ENCODE measurements at regions not wholly inside any gene's neighbourhood (a gene's known extent, or its start where the extent isn't known, plus 50 kb on each side); places are given as distances from the start of the nearest gene placed in this dataset.

DNA sequence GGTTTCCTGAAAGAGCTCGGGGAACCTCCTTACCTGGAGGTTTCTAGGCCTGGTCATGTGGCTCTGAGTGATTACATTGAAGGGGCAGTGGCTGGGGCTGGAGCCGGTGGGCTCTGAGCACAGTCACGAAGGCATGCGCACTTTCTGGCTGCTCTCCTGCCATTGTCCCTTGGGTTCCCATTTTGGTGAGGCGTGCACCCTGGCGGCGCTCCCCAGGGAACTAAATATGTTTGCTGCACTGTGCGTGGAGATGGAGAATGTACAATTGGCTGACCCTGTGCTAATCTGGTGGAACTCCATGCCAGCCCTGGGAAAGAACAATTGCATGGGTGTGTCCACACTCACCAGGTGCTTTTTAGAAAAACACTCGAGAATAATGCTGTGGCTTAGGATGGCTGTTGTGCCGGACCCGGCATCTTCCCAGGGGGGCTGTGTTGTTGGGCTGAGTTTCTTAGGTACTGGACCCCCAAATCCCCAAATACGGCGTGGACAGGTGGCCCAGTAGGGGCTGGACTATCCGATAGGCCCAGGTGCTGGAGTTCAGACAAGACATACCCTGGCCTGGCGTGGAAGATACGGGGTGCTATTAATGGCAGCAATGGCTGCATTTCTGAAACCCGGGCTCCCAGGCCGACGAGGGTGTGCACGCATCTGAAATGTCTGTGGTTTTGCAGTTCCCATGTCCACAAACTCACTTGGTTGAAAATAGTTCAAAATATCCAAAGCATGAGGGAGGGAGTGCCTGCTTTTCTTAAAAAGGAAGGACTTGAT lies 230.5 kb downstream of the SEC14L1 start:
- no peak for TF ChIP-seq POLR2A (IDR thresholded peaks at IDR 0.05; ENCODE audit: low read depth, low read length)
- FAIRE-seq (no peak), DNase-seq (ENCODE audit: insufficient read length, low spot score) (no peak)

DNA sequence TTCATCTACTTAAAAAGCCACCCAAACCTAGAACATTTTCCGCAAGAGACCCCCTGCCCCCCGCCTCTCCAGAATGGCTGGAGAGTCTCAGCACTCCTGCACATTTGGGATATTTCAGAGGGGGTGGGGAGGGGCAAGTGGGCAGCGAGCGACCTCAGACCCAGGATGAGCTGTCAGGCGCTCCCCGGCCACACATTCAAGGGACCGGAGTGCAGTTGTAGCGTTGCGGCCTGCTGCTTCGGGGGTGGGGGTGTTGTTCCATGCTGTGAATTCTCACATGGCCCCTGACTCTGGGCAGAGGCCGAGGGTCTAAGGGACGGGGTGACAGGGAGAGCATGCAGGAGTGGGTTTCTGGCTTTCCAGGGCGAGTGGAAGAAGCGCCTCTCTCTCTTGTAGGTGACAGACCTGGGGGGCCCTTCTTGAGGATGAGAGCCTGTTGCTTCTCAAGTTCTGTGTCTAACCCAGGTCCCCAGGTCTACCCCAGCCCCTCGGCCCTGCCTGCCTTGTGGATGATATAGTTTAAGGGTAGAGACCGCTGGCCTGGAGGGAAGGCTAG lies 231.2 kb downstream of the SEC14L1 start:
- TF ChIP-seq POLR2A (IDR thresholded peaks at IDR 0.05; ENCODE audit: low read depth, low read length): no peak
- FAIRE-seq (no peak), DNase-seq (ENCODE audit: insufficient read length, low spot score) (no peak)

DNA sequence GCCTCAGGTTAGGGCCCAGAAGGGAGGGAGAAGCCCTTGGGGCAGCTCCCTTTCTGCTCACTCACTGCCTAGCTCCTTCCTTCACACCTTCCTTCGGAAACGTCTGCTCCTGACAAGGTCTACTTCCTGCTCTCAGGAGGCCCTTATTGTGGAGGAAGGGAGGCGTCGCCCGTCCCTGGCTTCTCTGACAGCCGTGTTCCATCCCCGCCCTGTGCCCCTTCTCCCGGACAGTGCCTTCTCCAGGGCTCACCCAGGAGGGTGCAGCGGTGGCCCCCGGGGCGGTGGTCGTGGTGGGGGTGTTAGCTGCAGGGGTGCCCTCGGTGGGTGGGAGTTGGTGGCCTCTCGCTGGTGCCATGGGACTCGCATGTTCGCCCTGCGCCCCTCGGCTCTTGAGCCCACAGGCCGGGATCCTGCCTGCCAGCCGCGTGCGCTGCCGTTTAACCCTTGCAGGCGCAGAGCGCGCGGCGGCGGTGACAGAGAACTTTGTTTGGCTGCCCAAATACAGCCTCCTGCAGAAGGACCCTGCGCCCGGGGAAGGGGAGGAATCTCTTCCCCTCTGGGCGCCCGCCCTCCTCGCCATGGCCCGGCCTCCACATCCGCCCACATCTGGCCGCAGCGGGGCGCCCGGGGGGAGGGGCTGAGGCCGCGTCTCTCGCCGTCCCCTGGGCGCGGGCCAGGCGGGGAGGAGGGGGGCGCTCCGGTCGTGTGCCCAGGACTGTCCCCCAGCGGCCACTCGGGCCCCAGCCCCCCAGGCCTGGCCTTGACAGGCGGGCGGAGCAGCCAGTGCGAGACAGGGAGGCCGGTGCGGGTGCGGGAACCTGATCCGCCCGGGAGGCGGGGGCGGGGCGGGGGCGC lies 231.9 kb downstream of the SEC14L1 start:
- no peak for FAIRE-seq
- DNase-seq (ENCODE audit: insufficient read length, low spot score): no peak
- TF ChIP-seq POLR2A (IDR thresholded peaks at IDR 0.05; ENCODE audit: low read depth, low read length): no peak

DNA sequence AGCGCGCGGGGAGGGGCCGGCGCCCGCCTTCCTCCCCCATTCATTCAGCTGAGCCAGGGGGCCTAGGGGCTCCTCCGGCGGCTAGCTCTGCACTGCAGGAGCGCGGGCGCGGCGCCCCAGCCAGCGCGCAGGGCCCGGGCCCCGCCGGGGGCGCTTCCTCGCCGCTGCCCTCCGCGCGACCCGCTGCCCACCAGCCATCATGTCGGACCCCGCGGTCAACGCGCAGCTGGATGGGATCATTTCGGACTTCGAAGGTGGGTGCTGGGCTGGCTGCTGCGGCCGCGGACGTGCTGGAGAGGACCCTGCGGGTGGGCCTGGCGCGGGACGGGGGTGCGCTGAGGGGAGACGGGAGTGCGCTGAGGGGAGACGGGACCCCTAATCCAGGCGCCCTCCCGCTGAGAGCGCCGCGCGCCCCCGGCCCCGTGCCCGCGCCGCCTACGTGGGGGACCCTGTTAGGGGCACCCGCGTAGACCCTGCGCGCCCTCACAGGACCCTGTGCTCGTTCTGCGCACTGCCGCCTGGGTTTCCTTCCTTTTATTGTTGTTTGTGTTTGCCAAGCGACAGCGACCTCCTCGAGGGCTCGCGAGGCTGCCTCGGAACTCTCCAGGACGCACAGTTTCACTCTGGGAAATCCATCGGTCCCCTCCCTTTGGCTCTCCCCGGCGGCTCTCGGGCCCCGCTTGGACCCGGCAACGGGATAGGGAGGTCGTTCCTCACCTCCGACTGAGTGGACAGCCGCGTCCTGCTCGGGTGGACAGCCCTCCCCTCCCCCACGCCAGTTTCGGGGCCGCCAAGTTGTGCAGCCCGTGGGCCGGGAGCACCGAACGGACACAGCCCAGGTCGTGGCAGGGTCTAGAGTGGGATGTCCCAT lies 232.8 kb downstream of the SEC14L1 start:
- no peak for TF ChIP-seq POLR2A (IDR thresholded peaks at IDR 0.05; ENCODE audit: low read depth, low read length)
- FAIRE-seq (no peak), DNase-seq (ENCODE audit: insufficient read length, low spot score) (no peak)

DNA sequence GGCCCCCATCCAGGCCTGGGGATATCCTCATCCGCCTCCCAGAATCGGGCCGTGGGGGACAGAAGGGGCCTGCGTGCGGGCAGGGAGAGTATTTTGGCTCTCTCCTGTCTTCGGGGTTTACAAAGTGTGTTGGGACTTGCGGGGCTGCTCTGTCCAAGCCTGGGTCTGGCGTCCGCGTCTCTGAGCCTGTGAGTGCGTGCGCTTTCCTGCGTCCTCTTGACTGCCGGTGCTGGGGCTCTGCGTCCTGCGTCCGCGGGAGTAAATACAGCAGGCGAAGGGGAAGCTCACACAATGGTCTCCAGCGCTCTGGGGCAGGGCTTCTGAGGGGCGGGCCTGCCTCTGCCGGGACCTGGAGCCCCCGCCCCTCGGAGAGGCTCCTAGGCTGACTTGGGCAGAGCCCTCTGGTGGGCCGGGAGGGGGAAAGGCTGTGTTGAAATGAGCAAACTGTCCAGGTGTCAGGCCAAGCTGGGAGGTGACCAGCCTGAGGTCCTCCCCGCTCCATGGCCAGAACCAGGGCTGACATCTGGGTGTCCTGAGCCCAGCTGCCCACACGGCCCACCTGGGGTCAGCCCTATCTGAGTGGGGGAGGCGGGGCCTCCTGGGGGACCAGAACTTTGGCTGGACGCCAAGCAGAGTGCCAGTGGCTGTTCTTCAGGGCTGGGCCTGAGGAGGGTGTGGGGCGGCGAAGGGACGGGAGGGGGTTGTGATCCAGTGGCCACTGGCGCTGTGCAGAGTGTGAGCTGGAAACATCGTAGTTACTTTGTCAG lies 233.6 kb downstream of the SEC14L1 start:
- FAIRE-seq: no peak
- no peak for TF ChIP-seq POLR2A (IDR thresholded peaks at IDR 0.05; ENCODE audit: low read depth, low read length)
- no peak for DNase-seq (ENCODE audit: insufficient read length, low spot score)

DNA sequence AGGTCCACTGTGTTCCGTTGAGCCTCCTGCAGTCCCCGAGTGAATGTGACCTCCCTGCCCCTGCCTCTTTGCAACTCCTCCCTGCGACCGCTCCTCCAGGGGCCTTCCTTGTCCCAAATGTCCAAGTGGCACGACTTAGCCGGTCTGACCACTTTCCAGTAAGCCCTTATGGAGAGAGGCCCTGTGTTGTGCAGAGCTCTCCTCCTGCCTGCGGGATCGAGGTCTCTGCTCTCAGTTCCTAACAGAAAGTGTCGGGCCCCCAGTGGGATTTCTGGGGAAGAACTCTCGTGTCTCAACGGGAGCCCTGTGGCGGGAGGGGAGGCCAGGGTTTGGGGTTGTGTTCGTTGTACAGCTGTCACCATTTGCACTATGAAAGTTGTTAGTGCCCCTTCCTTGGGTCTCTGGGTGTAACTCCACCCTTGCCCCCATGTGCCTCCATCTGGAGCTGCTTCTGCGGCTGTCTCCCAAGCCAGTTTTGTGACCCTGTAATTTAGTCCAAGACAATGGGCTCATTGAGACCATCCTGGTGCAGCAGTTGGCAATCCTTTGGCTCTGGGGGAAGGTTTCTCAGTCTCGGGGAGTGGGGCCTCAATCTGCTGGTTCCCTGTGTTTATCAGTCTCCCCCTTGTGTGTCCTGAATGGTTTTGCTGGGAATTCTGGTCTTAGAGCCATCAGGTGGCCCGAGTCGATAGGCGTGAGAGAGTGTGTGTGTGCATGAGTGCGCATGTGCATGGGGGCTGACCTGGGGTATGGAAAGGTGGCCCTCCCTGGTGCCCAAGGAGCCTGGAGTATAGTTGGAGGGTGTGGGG lies 234.5 kb downstream of the SEC14L1 start:
- FAIRE-seq: no peak
- no peak for TF ChIP-seq POLR2A (IDR thresholded peaks at IDR 0.05; ENCODE audit: low read depth, low read length)
- DNase-seq (ENCODE audit: insufficient read length, low spot score): no peak

DNA sequence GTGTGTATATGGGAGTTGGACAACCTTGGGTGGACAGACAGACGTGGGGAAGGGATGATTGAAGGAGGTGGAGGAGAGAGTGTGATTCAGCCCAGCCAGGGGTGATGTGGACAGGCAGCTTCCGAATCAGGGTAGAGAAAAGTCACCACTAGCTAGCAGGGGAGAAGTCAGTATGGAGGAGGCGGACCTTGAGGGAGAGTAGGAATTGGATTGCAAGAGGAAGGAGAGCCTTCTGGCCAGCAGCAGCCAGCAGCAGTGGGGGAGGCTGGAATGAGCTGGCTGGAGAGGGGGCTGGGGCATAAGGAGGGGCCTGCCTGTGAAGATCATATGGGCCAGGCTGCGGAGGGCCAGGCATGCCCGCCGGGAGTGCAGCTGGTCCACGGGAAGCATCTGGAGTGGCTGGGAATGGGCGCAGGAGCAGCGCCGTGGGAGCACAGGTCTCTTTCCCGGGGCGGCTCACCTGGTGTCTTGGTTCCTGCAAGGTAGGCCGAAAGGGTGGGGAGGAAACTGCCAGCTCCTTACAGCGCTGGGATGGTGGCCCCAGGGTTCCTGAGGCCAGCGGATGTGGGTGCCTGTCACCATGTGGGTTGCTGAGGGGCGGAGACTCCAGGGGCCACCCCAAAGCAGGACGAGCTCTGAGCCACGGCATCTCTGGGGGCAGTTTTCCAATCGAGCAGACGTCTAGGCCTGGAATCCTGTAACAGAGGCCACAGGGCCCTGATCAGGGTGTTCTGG lies 235.3 kb downstream of the SEC14L1 start:
- FAIRE-seq (no peak), DNase-seq (ENCODE audit: insufficient read length, low spot score) (no peak)
- TF ChIP-seq POLR2A (IDR thresholded peaks at IDR 0.05; ENCODE audit: low read depth, low read length): no peak

DNA sequence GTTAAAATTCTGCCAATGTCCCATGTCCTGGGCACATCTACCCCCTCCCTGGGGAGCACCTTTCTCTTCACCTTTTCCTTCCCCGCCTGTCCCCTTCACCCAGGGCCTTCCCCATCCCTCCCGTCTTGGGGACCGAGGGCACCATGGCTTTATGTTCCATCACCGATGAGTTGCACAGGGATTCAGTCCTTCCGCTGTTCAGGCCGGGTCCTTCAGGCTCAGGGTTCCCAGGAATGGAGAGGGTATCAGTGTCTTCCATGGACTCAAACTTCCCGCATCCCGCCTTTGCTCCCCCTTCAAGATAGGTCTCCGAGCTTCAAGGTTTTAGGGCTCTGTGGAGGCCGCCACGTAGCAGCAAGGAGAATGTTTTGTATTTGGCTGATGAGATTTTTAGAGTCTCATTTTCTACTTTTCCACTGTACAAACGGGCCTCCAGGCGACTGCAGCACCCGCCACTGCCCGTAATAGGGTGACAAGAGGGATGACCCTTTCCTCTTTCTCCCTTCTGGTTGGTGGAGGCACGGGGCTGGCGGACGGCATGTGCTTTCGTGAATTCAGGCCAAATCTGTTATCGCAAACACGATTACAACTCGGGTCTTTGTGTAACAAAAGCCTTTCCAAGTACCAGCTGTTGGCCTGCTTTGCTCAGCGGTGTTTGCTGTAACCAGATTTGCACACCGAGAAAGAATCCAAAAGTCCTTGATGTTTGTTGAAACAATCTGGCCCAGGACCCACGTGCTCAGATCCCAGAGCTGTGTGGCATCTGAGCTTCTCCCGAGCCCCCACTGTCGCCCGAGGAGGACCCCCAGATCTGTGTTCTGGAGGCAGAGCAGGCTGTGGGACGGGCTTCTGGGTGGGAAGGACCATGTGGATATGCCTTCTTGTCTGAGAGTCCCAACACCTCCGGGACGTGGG lies 236.3 kb downstream of the SEC14L1 start:
- TF ChIP-seq POLR2A (IDR thresholded peaks at IDR 0.05; ENCODE audit: low read depth, low read length): no peak
- DNase-seq (ENCODE audit: insufficient read length, low spot score): no peak
- FAIRE-seq: no peak

DNA sequence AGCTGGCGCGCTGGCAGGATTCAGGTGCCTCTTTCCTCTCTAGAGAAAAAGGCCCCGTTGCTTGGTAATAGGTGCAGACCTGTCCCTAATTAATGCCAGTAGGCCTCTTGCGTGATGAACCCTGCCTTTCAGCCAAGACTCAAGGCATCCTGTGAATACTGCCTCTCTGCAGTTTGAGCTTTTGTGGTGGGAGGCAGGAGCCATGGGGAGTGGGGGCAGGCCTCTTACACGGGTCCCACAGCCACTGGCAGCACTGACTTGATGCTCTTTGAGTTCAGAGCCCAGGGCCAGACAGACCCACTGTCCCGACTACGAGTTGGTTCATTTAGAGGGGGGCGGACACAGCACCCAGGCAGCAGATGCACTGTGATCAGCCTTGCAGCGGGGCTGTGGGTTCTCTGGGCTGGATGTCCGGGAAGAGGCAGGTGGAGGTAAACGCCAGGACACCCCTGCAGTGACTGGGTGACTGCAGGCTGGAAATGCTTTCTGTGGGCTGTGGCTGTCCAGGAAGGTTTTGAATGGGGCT lies 237.0 kb downstream of the SEC14L1 start:
- DNase-seq (ENCODE audit: insufficient read length, low spot score) (no peak), FAIRE-seq (no peak)
- TF ChIP-seq POLR2A (IDR thresholded peaks at IDR 0.05; ENCODE audit: low read depth, low read length): no peak

DNA sequence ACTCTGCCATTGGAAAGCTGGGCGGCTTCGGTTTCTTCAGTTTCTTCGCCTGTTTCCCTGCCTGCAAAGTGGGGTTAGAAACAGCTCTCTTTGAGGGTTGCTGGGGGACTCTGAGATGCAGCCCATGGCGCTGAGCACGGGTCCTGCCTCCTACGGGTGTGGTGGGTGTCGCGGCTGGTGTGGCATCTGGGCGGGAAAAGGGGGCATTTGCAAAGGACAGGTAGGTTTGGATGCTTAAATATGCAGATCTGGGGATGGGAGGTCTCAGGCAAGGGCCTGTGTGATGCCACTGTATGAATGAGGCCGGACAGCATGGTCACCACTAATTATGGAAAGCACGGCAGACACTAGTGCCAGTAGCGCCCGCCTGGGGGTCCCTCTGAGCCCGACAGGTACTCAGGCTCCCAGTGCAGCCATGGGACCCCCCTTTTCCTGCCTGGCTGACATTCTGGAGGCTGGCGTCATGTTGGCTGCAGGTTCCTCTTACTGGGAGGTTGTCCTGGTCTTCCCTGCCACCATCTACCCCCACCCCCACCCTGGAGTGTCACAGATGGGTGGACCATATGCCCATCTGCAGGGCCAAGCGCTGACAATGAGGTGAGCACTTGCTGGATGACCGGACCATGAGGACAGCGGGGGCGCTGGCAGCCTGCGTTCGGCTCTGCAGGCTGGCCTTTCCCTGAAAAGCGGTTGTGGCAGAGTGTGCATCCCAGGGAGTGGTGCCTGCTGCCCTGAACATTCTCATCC lies 237.7 kb downstream of the SEC14L1 start:
- FAIRE-seq: no peak
- no peak for DNase-seq (ENCODE audit: insufficient read length, low spot score)
- TF ChIP-seq POLR2A (IDR thresholded peaks at IDR 0.05; ENCODE audit: low read depth, low read length): no peak
